Mesenchymal stem cell (in vitro differentiated cells and primary cell): ENCODE measurements at regions not wholly inside any gene's neighbourhood (a gene's known extent, or its start where the extent isn't known, plus 50 kb on each side); places are given as distances from the start of the nearest gene placed in this dataset.
"Not testable (repeated sequence)": the region's sequence is repeated elsewhere in the genome, so short reads cannot be mapped to it uniquely, and the experiment has no call there.

ENCODE experiments used
- DNase-seq: peaks from one replicate; pipeline ENCODE4 v3.0.0-alpha.2; 2013
- H2AFZ ChIP-seq: one replicate; pipeline ENCODE4 v1.6.1; 2013; ENCODE audit warnings: low read depth, mild to moderate bottlenecking, control low read depth, inconsistent platforms, low read length, moderate library complexity
- H2AK5ac ChIP-seq: 2 replicates; pipeline ENCODE4 v1.6.1; 2013; ENCODE audit warnings: low read length, moderate library complexity, mild to moderate bottlenecking, inconsistent platforms; ENCODE audit not compliant: severe bottlenecking
- H2BK120ac ChIP-seq: one replicate; pipeline ENCODE4 v1.6.1; 2013; ENCODE audit warnings: low read depth, mild to moderate bottlenecking, inconsistent platforms, low read length, moderate library complexity
- H2BK12ac ChIP-seq, 2 experiments: one replicate each; pipeline ENCODE4 v1.6.1; 2013; ENCODE audit warnings: inconsistent platforms in 2 of 2, low read length in 2 of 2, mild to moderate bottlenecking in 2 of 2, moderate library complexity in 2 of 2, control low read depth in 1 of 2
- H2BK15ac ChIP-seq: one replicate; pipeline ENCODE4 v1.6.1; 2013; ENCODE audit warnings: mild to moderate bottlenecking, low read depth, inconsistent platforms; ENCODE audit not compliant: poor library complexity, severe bottlenecking
- H2BK5ac ChIP-seq: 2 replicates; pipeline ENCODE4 v1.6.1; 2013; ENCODE audit warnings: low read depth, mild to moderate bottlenecking, low read length, control low read depth, inconsistent platforms; ENCODE audit not compliant: poor library complexity, severe bottlenecking
- H3K14ac ChIP-seq, 2 experiments: one replicate each; pipeline ENCODE4 v1.6.1; 2013; ENCODE audit warnings: inconsistent platforms in 2 of 2, low read length in 2 of 2, control low read depth in 1 of 2, mild to moderate bottlenecking in 1 of 2, moderate library complexity in 1 of 2
- H3K18ac ChIP-seq, 2 experiments: one replicate each; pipeline ENCODE4 v1.6.1; 2013; ENCODE audit warnings: inconsistent platforms in 2 of 2, low read length in 2 of 2, control low read depth in 1 of 2, low read depth in 1 of 2, mild to moderate bottlenecking in 1 of 2
- H3K23ac ChIP-seq, 2 experiments: one replicate each; pipeline ENCODE4 v1.6.1; 2013; ENCODE audit warnings: inconsistent platforms in 2 of 2, low read length in 2 of 2, mild to moderate bottlenecking in 2 of 2, moderate library complexity in 2 of 2, control low read depth in 1 of 2
- H3K27ac ChIP-seq: 2 replicates; pipeline ENCODE4 v1.5.1; 2013; ENCODE audit warnings: mild to moderate bottlenecking, moderate library complexity, low read length, control low read depth, inconsistent platforms; ENCODE audit not compliant: poor library complexity, severe bottlenecking
- H3K27me3 ChIP-seq, 2 experiments: 2 replicates each; pipeline versions ENCODE4 v1.6.1 to v1.7.0; 2013; ENCODE audit warnings: low read length in 2 of 2, mild to moderate bottlenecking in 2 of 2, moderate library complexity in 2 of 2, control low read depth in 1 of 2, inconsistent platforms in 1 of 2; ENCODE audit not compliant: control insufficient read depth in 1 of 2, insufficient read depth in 1 of 2
- H3K36me3 ChIP-seq, 2 experiments: 2 replicates each; pipeline versions ENCODE4 v1.6.1 to v1.7.0; 2013; ENCODE audit warnings: low read length in 2 of 2, control low read depth in 1 of 2, inconsistent platforms in 1 of 2, low read depth in 1 of 2, mild to moderate bottlenecking in 1 of 2; ENCODE audit not compliant: insufficient read depth in 2 of 2, control insufficient read depth in 1 of 2
- H3K4ac ChIP-seq, 2 experiments: one replicate each; pipeline ENCODE4 v1.6.1; 2013; ENCODE audit warnings: inconsistent platforms in 2 of 2, low read length in 2 of 2, mild to moderate bottlenecking in 2 of 2, moderate library complexity in 2 of 2, control low read depth in 1 of 2, low read depth in 1 of 2
- H3K4me1 ChIP-seq: 2 replicates; pipeline ENCODE4 v1.6.1; 2013; ENCODE audit warnings: low read depth, low read length, control low read depth; ENCODE audit not compliant: control insufficient read depth, insufficient read depth
- H3K4me2 ChIP-seq: 2 replicates; pipeline ENCODE4 v1.6.1; 2013; ENCODE audit warnings: low read length, mild to moderate bottlenecking, inconsistent platforms; ENCODE audit not compliant: poor library complexity, severe bottlenecking
- H3K4me3 ChIP-seq, 2 experiments: 2 replicates each; pipeline versions ENCODE4 v1.5.1 to v1.7.0; 2013; ENCODE audit warnings: low read length in 2 of 2, mild to moderate bottlenecking in 2 of 2, control low read depth in 1 of 2, low read depth in 1 of 2; ENCODE audit not compliant: insufficient read depth in 1 of 2
- H3K79me1 ChIP-seq: replicated peaks from 2 replicates; pipeline ENCODE4 v1.6.1; 2013; ENCODE audit warnings: mild to moderate bottlenecking, control low read depth, low read length, inconsistent platforms; ENCODE audit not compliant: poor library complexity, severe bottlenecking
- H3K9ac ChIP-seq: 2 replicates; pipeline ENCODE4 v1.7.0; 2013; ENCODE audit warnings: mild to moderate bottlenecking, low read length, moderate library complexity
- H3K9me3 ChIP-seq: 2 replicates; pipeline ENCODE4 v1.7.0; 2013; ENCODE audit warnings: mild to moderate bottlenecking, low read length; ENCODE audit not compliant: control insufficient read depth
- H4K8ac ChIP-seq: one replicate; pipeline ENCODE4 v1.6.1; 2013; ENCODE audit warnings: inconsistent platforms, mild to moderate bottlenecking, low read length, moderate library complexity
- H4K91ac ChIP-seq: one replicate; pipeline ENCODE4 v1.6.1; 2013; ENCODE audit warnings: mild to moderate bottlenecking, low read length, inconsistent platforms
- WGBS: methylation state at CpG from one replicate; pipeline ENCODE4 v1.1.7; 2013; ENCODE audit warnings: mixed read lengths; 5-methylcytosine and 5-hydroxymethylcytosine counted together

GRCh38 chr17:71601894-71602504 lies 518.8 kb upstream of the SOX9 start:
- Histone ChIP-seq H3K79me1 (no peaks in the 10 kb centered on the region), H2BK15ac (no peak overlapping the region), H3K4me3 (no peak overlapping the region), H3K4me2 (no peak overlapping the region), H3K4me1 (no peaks in the 10 kb centered on the region), H3K23ac (no peak overlapping the region), H2AK5ac (no peak overlapping the region), H3K9ac (no peak overlapping the region), H3K4ac (no peak overlapping the region), H3K9me3 (peaks cover 9% of the 10 kb centered on the region), H4K8ac (no peak overlapping the region), H4K91ac (no peak overlapping the region), H3K14ac (no peak overlapping the region), H3K36me3 (no peaks in the 10 kb centered on the region), H3K18ac (no peak overlapping the region), H2BK12ac (no peak overlapping the region), H2BK5ac (no peak overlapping the region), H3K27ac (no peak overlapping the region), H2AFZ (no peak overlapping the region), H3K27me3 (no peaks in the 10 kb centered on the region), H2BK120ac (no peak overlapping the region)
- DNase-seq = no peak
- 81% methylated on average over 4 of the region's 4 CpGs for WGBS

DNA sequence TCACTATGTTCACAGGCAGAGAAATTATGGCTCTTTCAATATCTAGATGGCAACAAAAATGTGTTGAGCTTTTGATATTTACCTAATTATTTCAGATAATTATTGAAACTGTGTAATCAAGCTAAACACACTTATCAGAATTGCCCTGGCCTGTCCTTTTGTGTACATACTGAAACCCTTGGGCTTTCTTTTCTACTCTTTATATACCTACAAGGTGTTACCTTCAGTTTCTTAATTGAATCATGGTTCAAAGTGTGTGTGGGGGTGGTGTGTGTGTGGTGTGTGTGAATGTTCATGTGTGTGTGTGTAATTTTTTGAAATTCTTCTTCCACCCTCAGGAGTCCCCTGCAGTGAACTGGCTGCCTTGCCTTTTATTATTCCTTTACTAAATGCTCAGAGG lies 506.8 kb upstream of the SOX9 start:
- Histone ChIP-seq H3K23ac (no peak overlapping the region), H2BK5ac (no peak overlapping the region), H2AFZ (no peak overlapping the region), H4K91ac (no peak overlapping the region), H2BK15ac (no peak overlapping the region), H3K79me1 (no peaks in the 10 kb centered on the region), H3K27ac (no peak overlapping the region), H2AK5ac (no peak overlapping the region), H3K4ac (no peak overlapping the region), H3K14ac (no peak overlapping the region), H4K8ac (no peak overlapping the region), H3K9ac (no peak overlapping the region), H2BK12ac (no peak overlapping the region), H3K4me3 (no peak overlapping the region), H3K36me3 (no peaks in the 10 kb centered on the region), H3K9me3 (peaks cover 6% of the 10 kb centered on the region), H3K18ac (no peak overlapping the region), H3K27me3 (no peaks in the 10 kb centered on the region), H3K4me2 (no peak overlapping the region), H3K4me1 (no peaks in the 10 kb centered on the region), H2BK120ac (no peak overlapping the region)
- DNase-seq = no peak

DNA sequence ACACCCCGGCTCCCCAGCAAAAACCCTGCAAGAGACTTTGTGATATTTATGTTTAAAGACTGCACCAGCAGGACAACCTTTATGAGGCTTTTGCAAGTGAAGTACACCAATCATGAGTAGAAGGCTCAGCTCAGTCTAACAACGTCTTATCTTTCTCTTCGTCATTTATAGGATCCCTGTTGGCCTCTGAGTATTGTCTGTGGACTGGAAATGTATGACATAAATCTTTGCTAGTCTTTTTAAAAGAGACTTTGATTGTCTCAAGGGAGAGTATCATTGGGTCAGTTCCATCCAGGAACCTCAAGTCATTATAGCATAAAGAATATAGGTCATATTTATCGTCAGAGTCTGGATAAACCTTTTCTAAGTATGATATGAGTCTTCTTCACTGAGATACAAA lies 505.0 kb upstream of the SOX9 start:
- H3K9me3 ChIP-seq = peaks cover 6% of the 10 kb centered on the region
- no peak overlapping the region for H3K4ac ChIP-seq
- WGBS = 75% methylated on average over 3 of the region's 4 CpGs
- H2BK12ac ChIP-seq = no peak overlapping the region
- H2AFZ ChIP-seq = no peak overlapping the region
- H2BK5ac ChIP-seq = no peak overlapping the region
- no peak overlapping the region for H3K4me3 ChIP-seq
- DNase-seq = no peak
- H3K23ac ChIP-seq = no peak overlapping the region
- no peak overlapping the region for H2AK5ac ChIP-seq
- H3K36me3 ChIP-seq = no peaks in the 10 kb centered on the region
- H4K8ac ChIP-seq = no peak overlapping the region
- H2BK15ac ChIP-seq = no peak overlapping the region
- no peaks in the 10 kb centered on the region for H3K27me3 ChIP-seq
- no peaks in the 10 kb centered on the region for H3K79me1 ChIP-seq
- no peak overlapping the region for H4K91ac ChIP-seq
- H3K27ac ChIP-seq = no peak overlapping the region
- no peak overlapping the region for H3K18ac ChIP-seq
- H3K9ac ChIP-seq = no peak overlapping the region
- no peak overlapping the region for H3K14ac ChIP-seq
- H3K4me1 ChIP-seq = no peaks in the 10 kb centered on the region
- H2BK120ac ChIP-seq = no peak overlapping the region
- H3K4me2 ChIP-seq = no peak overlapping the region

DNA sequence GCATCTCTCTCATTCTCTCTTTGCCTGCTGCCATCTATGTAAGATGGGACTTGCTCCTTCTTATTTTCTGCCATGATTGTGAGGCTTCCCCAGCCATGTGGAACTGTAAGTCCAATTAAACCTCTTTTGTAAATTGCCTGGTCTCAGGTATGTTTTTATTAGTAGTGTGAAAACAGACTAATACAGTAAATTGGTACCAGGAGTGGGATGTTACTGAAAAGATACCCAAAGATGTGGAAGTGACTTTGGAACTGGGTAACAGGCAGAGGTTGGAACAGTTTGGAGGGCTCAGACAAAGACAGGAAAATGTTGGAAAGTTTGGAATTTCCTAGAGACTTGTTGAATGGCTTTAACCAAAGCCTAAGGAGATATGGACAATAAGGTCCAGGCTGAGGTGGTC lies 503.1 kb upstream of the SOX9 start:
- H3K4me1 ChIP-seq, H3K4me3 ChIP-seq, H4K8ac ChIP-seq, H3K9me3 ChIP-seq, H3K9ac ChIP-seq, H3K36me3 ChIP-seq, H3K79me1 ChIP-seq, H3K27ac ChIP-seq, H4K91ac ChIP-seq, H3K4me2 ChIP-seq, H2BK15ac ChIP-seq, H3K18ac ChIP-seq, H2AFZ ChIP-seq, H3K4ac ChIP-seq, H3K23ac ChIP-seq, H2AK5ac ChIP-seq, H2BK12ac ChIP-seq, H2BK120ac ChIP-seq, H3K27me3 ChIP-seq, H3K14ac ChIP-seq, DNase-seq, H2BK5ac ChIP-seq: not testable (repeated sequence)
